Osteocyte (in vitro differentiated cells): ENCODE measurements at regions not wholly inside any gene's neighbourhood (a gene's known extent, or its start where the extent isn't known, plus 50 kb on each side); places are given as distances from the start of the nearest gene placed in this dataset.

Experiments
- DNase-seq: peaks from one replicate; pipeline ENCODE4 v3.0.0; 2021; ENCODE audit warnings: mixed read lengths; ENCODE audit not compliant: unreplicated experiment; ENCODE audit errors: extremely low spot score
- H3K27ac Mint-ChIP-seq: one replicate; pipeline ENCODE4 v1.8.0; 2021; ENCODE audit warnings: mild to moderate bottlenecking, mixed read lengths; ENCODE audit not compliant: unreplicated experiment
- H3K27me3 Mint-ChIP-seq: one replicate; pipeline ENCODE4 v1.8.0; 2021; ENCODE audit warnings: mixed read lengths; ENCODE audit not compliant: unreplicated experiment
- H3K36me3 Mint-ChIP-seq: one replicate; pipeline ENCODE4 v1.8.0; 2021; ENCODE audit warnings: mixed read lengths; ENCODE audit not compliant: unreplicated experiment
- H3K4me1 Mint-ChIP-seq: one replicate; pipeline ENCODE4 v1.8.0; 2021; ENCODE audit warnings: mixed read lengths; ENCODE audit not compliant: unreplicated experiment
- H3K4me3 Mint-ChIP-seq: one replicate; pipeline ENCODE4 v1.8.0; 2021; ENCODE audit warnings: mild to moderate bottlenecking, moderate library complexity, mixed read lengths; ENCODE audit not compliant: unreplicated experiment
- H3K9me3 Mint-ChIP-seq: one replicate; pipeline ENCODE4 v1.8.0; 2021; ENCODE audit warnings: mixed read lengths; ENCODE audit not compliant: unreplicated experiment
- TF ChIP-seq, protein P1 (sequence below): fragments of 200-600 bp; sonication (generic); IDR thresholded peaks from 2 replicates; pipeline ENCODE4 v1.5.0; 2021; ENCODE audit warnings: antibody characterized with exemption, mild to moderate bottlenecking, moderate library complexity

DNA sequence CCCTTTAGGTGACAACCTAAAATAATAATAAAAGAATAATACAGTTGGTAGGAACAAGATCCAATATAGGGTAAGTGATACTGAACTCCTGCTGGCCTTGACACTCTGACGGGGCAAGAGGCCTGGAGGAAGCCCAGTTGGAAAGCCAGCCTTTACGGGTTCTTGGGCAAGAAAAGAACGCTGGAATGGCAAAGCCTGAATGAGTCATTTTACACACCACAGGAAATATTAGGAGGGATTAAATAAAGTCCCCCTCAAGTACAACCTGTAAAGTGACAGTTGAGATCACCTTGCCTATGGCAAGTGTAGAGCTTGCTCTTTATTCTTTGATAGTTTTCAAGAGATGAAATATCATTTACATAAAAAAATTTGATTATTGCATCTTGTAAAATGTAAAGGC lies 244.5 kb upstream of the TLL1 start:
- H3K4me3 Mint-ChIP-seq = no peak overlapping the region
- H3K36me3 Mint-ChIP-seq = no peaks in the 10 kb centered on the region
- no peak overlapping the region for H3K27ac Mint-ChIP-seq
- H3K9me3 Mint-ChIP-seq = peaks cover 3% of the 10 kb centered on the region
- TF ChIP-seq, protein P1, sequence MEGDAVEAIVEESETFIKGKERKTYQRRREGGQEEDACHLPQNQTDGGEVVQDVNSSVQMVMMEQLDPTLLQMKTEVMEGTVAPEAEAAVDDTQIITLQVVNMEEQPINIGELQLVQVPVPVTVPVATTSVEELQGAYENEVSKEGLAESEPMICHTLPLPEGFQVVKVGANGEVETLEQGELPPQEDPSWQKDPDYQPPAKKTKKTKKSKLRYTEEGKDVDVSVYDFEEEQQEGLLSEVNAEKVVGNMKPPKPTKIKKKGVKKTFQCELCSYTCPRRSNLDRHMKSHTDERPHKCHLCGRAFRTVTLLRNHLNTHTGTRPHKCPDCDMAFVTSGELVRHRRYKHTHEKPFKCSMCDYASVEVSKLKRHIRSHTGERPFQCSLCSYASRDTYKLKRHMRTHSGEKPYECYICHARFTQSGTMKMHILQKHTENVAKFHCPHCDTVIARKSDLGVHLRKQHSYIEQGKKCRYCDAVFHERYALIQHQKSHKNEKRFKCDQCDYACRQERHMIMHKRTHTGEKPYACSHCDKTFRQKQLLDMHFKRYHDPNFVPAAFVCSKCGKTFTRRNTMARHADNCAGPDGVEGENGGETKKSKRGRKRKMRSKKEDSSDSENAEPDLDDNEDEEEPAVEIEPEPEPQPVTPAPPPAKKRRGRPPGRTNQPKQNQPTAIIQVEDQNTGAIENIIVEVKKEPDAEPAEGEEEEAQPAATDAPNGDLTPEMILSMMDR = no peak
- peaks cover 10% of the 10 kb centered on the region for H3K4me1 Mint-ChIP-seq
- no peak for DNase-seq
- no peaks in the 10 kb centered on the region for H3K27me3 Mint-ChIP-seq

DNA sequence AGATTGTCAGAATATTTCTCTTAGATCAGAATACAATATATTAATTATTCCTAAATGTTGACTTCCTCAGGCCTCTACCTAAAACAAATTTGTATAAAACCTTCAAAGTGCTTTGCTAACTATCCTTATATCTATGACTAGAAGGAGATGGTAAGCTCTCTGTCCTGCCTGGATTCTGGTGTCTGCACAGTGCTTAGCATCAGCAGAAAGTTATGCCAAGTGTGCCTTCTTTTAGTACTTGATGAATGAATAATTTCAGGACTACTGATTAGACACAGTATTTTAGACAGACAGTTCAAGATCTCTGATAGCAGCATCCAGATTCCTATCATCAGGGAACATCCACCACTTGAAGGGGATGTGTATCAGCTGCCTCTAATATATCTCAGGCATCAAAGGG lies 242.4 kb upstream of the TLL1 start:
- TF ChIP-seq, protein P1 = no peak
- H3K27ac Mint-ChIP-seq = no peak overlapping the region
- peaks cover 3% of the 10 kb centered on the region for H3K9me3 Mint-ChIP-seq
- DNase-seq = no peak
- no peaks in the 10 kb centered on the region for H3K27me3 Mint-ChIP-seq
- no peak overlapping the region for H3K4me3 Mint-ChIP-seq
- H3K4me1 Mint-ChIP-seq = peaks cover 7% of the 10 kb centered on the region
- H3K36me3 Mint-ChIP-seq = no peaks in the 10 kb centered on the region

DNA sequence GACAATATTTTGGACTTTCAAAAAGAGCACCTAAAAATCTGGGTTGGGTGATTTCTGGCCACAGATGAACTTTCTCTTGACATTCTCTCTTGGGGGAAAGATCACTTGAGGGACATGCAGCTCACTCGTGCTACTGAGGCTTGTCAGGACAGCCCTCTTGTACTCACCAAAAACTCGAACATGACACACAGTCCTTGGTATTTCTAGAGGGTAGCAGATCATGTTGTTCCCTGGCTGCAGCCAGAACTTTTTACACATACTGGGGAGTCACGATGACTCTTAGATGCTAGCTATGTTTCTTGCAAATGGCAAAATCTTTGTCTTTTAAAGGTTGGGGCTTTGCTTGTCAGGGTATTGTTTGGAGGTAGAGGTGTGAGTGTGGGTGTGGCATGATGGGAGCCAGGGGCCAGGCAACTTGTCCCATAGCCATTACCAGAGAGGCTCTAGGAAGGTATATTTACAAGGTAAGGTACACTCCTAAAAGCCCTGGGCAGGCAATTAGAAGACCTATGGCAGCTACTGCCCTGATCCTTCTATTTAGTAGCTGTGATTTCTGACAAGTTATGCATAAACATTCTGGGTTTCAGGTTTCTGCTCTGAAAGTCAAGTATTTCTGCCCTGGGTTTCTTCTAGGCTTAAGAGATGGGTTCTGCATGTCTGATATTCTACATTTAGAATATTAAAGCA lies 241.7 kb upstream of the TLL1 start:
- TF ChIP-seq, protein P1 = no peak
- H3K4me1 Mint-ChIP-seq = peaks cover 9% of the 10 kb centered on the region
- H3K36me3 Mint-ChIP-seq = no peaks in the 10 kb centered on the region
- H3K27me3 Mint-ChIP-seq = no peaks in the 10 kb centered on the region
- DNase-seq = no peak
- no peak overlapping the region for H3K4me3 Mint-ChIP-seq
- H3K9me3 Mint-ChIP-seq = peaks cover 8% of the 10 kb centered on the region
- H3K27ac Mint-ChIP-seq = no peak overlapping the region

DNA sequence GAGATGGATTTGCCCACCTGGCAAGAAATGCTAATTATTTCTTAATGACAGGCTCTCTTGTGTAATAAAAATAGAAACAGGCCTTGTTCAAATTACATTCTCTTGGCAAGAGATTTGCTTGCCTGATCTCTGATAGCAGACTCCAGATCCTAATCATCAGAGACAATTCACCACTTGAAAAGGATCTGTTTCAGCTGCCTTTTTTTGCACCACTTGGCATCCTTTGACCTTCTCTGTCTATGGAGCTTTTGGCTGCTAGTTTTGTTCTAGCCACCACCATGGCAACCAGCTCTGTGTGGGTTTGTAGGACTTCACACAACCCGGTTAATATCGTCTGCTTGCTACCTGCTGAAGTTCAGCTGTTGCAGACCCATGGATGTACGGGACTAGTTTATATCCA lies 241.1 kb upstream of the TLL1 start:
- no peak for DNase-seq

DNA sequence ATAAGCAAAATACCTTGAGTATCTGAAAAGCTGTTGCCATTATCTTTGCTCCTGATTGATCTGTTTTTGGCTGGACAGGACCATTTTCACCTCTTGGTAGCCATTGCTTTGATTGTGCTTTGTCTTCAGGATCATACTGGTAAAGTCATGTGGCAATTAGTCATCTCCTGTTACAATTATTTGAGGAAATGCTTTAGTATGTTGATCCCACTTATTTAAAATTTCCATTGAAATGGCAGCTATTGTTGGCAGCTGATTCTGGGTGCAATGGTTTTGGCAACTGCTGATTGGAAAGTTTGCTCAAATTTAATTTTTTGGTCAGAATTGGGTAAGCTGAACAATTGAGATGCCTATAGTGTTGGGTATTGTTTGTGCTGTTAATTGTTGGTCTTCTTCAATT lies 238.3 kb upstream of the TLL1 start:
- Mint-ChIP-seq H3K4me1 (peaks cover 14% of the 10 kb centered on the region), H3K27ac (no peak overlapping the region), H3K36me3 (no peaks in the 10 kb centered on the region), H3K4me3 (no peak overlapping the region), H3K27me3 (no peaks in the 10 kb centered on the region), H3K9me3 (peaks cover 11% of the 10 kb centered on the region)
- TF ChIP-seq, protein P1 = no peak
- DNase-seq = no peak

More for the DNA sequence above, 241.1 kb upstream of the TLL1 start:
- Mint-ChIP-seq H3K4me3 (no peak overlapping the region), H3K27me3 (no peaks in the 10 kb centered on the region), H3K4me1 (peaks cover 9% of the 10 kb centered on the region), H3K27ac (no peak overlapping the region), H3K36me3 (no peaks in the 10 kb centered on the region), H3K9me3 (peaks cover 7% of the 10 kb centered on the region)
- TF ChIP-seq, protein P1 = no peak
